HG03175 (cell line): ENCODE measurements at regions not wholly inside any gene's neighbourhood (a gene's known extent, or its start where the extent isn't known, plus 50 kb on each side); places are given as distances from the start of the nearest gene placed in this dataset.
"Not testable (repeated sequence)": the region's sequence is repeated elsewhere in the genome, so short reads cannot be mapped to it uniquely, and the experiment has no call there.

Experiments used
- ATAC-seq: cut with Tn5 transposase; IDR thresholded peaks from one replicate; pipeline ENCODE4 v1.9.1; 2021; ENCODE audit warnings: mild to moderate bottlenecking, moderate library complexity; ENCODE audit not compliant: unreplicated experiment

DNA sequence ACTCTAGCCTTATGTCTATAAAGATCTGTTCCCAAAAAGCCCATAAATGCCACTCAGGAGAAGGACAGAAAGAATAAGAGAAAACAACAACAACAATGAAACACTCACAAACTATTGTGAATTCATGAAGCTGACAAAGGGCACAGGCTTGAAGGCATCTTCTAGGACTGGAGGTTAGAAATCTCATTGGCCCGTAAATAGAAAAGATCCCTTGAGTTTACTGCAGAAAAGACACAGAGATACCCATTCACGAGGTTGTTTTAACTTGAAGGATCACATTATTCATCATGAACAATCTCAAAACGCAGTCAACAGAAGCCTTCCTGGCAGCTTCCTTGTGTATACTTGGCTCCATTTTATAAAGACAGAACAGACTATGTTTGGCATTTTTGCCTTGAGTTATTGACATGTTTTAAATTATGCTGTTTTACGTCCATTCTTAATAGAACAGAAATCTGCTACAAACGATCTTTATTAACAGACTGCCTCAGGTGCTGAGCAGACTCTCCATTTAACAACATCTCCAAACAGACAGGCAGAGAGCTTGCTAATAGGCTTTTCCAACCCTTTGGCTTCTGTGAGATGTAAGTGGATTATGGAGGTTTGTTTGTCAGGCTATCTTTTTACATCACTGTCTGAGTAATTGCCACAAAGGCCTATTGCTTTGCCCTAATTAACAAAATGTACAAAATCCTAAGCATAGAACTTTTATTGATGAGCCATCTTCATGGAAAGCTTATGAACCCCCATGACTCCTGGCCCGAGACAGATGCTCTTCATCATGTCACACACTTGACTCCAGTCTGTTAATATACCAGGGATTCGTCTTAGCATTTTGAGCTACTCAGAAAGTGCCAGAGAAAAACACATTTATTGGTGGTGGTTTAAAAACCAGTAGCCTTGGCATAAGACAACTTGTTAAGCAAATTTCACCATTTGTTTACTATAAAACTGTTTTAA, 735.3 kb upstream of the ZNF608 start:
- ATAC-seq = no peak

DNA sequence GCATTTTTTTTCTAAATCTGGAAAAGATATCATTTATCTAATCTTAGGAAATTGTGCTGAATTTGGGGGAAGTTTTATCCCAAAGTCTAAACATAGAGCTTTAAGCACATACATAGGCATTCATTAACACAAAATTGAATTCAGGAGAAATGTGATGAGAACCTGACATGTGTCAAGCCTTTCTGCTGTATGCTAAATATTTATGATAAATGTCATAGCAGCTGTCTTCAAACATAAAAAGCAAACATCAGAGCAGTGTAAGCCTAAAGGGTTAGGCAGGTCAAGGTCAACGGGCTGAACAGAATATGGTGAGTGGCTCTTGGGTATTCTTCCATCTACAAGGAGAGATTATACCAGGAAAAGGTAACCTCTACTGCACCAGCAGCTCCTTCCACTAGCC, 737.2 kb upstream of the ZNF608 start:
- ATAC-seq = no peak

DNA sequence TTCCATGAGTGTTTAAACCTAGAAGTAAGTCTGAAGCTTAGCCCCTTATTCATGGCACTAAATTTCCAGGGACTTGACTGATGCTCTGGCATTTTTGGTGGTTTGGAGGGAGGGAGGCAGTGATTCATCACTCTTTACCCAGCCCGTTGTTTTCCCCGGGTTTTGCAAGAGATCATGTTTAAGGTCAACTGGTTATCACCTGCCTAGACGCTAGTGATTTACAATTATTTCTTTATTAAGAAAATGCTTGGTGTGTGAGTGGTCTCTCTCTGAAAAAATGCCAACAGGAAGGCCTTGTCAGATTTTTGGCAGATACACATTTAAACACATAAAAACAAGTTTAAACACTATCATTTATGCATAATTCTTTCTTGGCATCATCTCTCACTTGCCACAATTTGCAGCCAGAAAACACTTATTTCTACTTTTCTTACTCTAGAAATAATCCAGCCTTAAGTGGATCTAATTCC, 737.9 kb upstream of the ZNF608 start:
- ATAC-seq = no peak

DNA sequence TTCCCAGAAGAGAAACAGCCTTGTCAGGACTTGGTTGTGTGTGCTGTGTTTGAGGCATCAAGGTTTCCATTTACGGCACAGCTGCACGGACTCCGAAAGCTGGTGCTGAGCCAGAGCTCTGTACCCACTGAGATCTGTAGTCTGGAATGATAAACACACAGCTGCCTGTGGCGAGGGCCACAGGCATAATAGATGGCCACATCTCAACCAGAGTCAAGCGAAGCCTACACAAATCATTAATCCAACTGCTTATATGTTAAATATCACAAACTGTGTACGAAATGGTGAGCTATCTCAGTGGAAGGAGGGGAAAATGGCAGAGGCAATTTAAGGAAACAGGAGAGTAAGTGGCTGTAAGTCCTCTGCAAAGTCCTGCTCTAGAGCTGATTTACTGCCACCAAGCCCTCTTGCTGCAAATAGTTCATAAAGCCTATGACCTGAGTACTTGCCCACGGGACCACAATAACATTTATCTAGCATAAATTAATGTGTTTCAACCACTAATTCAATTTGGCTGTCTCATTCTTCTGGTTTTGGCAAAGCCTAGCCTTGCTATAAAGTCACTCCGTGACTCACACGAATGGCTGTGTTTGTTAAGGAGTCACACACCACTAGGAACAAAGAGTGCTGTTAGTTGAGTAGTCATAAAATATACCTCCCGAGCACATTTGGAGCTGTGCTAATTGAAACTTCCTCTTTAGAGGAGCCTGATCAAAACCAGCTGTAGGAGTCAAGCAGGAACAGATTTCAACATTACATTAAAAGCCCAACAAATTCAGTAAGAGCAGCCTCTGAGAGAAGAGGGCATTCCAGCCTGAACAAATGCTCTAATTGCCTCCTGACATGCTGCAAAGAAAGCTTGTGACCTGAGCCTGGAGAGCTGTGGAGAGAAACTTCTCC, 738.6 kb upstream of the ZNF608 start:
- no peak for ATAC-seq

DNA sequence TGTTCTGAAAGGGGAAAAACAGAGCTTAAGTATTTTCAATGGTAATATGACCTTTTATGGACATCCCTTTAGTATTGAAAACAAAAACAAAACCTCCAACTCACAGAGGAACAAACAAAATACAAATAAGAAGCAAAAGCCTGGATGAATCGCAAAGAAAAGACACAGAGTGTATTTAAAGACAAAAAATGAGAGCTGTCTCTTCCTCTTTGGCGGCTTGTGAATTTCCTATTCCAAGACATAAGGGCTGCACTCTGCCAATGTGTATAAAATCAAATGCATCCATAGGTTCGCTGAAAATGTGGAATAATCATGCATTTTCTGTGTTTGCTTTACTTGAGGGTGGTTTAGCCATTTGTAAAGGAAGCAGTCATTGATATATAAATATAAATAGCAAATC, 739.3 kb upstream of the ZNF608 start:
- no peak for ATAC-seq

DNA sequence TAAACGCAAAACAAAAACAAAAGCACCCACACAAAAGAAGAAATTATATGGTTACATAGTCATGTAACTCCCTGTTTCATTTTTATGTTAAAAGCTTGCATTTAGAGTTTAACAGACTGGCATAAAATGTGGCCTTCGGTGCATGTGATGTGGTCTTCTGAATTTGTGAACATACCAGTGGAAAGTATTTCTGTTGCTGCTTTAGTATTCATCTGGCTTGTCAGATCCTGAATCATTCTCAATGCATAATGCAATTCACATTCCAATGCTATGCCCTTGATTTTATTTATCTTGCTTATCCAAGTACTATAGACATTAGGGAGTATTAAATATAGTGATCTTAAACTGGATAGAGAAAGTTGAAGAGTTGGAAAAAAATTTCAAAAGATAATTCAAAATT, 740.2 kb upstream of the ZNF608 start:
- no peak for ATAC-seq

DNA sequence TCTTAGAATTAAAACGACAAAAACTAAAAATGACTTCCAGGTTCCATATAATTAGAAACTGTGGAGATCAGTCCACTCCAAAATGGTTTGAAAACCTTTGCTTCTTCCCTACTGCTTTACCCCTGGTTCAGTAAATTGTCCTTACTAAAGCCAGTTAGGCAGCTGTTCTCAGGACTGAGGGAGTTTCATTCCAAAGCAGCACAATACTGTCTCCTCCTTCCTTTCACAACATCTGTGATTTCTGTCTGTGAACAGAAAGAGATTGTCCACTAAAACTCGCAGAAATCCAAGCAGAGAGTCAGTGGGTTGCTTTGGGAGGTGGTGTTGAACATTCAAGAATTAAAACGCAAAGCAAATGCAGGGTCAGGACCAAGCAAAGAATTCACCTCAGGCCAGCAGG, 740.8 kb upstream of the ZNF608 start:
- ATAC-seq = no peak

DNA sequence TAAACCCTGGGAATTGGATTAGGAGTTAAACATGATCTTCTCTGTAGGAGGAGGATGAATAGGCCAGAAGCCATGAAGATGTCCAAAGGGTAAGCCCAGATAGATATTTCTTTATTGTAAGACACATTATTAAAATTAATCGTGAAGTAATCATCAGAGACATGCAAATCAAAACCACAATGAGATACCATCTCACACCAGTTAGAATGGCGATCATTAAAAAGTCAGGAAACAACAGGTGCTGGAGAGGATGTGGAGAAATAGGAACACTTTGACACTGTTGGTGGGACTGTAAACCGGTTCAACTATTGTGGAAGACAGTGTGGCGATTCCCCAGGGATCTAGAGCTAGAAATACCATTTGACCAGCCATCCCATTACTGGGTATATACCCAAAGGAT, 741.2 kb upstream of the ZNF608 start:
- not testable (repeated sequence) for ATAC-seq

DNA sequence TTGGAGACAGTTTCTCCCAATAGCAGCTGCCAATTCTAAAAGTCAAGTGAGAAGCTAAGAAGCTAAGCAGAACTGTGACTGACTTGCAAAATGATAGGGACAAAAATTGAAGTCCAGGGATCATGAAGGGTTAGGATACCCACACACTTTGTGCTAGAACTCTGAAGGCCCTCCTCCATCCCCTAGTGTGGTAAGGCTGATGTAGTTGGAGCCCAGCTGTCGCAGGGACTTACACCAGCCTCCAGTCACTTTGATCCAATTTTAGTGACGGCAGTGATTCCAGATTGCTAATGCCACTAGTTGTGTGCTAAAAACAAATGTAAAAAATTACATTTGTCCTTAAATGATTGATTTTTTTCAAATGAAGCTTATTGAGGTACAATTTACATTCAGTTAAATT, 742.7 kb upstream of the ZNF608 start:
- no peak for ATAC-seq

DNA sequence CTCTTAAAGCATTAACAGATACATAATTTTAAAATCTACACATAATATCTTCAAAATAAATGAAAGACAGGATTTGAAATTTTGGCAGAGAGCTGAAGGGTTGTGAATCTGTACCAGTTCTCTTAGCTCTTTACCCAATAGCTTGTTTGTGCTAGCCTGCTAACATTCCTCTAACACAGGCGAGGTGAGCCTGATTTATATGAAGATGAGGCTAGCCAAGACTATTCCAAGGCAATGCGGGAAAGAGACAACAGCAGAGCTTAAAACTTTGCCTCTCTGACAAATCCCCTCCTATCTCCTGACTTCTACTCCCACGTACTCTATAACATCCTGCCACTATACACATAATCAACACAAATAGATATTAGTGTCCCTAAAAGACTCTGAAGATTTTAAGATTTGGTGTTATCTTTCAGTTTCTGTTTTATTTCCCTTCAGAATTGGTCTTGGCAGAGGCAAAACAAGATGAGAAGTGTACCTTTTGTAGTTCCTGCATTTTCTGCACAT, 745.6 kb upstream of the ZNF608 start:
- ATAC-seq = no peak

DNA sequence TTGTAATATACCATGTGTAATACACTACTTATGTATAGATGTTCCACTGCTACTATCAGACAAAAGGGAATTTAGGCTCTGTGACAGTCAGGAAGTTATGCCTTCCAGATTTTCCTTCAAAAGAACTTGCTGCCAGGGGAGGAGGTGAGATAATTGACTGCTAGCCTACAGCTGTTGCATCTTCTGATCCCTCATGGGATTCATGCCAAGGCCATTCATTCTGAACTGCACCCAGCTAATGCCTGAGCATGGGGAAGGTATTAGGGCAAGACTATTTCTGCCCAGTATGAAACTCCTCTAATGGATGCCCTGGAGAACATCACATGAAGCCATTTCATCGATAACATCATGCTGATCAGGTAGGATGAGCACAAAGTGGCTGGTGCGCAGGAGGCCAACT, 746.5 kb upstream of the ZNF608 start:
- no peak for ATAC-seq

DNA sequence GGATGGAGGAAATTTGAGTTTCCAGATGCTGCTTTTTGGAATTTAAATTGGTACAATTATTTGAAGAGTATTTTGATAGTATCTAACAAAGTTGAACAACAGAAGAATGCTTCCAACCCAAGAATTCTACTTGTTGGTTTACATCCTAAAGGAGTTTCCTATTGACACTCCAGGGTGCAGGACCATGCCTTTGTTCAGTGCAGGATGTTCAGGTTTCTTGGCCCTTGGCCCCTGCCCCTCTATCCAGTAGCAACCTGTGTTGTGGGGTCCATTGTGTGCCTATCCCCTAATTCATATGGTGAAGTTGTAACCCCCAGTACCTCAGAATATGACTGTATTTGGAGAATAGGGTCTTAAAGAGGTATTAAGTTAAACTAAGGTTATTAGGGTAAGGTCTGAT, 750.0 kb upstream of the ZNF608 start:
- ATAC-seq = no peak

DNA sequence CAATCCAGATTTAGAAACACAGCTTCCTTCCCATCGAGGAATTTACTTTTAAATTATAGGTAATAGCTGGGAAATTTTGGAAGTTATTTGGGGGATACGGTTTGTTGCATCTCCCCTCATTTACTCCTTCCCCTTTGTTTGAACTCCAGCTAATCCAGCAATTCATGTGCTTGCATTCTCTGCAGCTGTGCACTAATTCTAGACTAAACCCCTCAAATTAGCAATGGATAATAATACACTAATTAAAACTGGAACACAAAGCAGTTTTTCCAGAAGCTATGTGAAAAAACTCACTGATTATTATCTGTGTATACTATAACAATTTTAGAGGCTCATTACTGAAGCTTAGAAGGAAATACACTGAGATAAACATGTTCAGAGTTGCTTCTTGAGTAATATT, 751.2 kb upstream of the ZNF608 start:
- no peak for ATAC-seq

DNA sequence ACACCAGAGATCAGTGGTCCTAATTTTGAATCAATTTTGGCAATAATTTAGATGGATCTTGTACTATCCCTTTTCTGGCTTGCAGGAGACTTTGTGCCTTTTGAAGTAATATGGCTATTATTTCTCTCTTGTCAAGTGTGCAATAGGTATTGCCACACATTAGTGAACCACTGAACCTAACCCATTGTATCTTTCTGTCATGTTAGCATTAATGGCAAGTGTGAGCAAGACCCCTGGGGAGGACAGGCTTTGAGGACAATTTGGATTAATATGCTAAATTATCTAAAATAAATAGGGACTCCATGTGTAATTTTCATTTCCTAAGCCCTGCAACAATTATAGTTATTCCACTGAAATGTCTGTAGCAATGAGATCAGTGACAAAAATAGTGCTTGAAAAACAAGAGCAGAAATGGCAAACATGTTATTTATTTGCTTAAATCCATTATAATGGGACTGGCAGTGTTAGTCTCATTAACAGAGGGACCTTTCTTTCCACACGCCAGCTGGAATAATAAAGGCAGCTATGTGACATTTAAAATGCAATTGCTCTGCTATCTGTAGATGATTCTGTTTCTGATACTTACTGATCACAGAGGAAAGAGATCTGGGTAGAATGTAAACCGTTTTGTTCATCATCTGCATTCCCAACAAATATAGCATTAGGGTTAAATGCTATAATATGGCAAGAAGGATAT, 753.3 kb upstream of the ZNF608 start:
- no peak for ATAC-seq

DNA sequence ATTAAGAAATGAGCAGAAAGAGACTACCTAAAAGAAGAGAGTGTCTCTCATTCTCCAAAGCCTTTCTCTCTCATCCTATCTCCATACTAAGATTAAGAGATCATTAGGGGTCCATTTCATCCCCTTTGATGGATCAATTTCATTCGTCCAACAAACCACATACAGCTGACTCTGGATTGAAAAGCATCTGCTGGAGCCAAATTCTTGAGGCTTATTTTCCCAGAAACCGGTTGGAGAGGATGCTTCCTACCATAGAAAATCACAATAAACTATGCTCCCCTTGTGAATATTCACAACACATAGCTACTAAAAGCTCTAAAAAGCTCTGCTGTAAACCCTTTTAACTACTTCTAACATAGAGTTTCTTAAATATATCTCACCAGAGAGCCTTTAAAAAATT, 755.0 kb upstream of the ZNF608 start:
- ATAC-seq = no peak

DNA sequence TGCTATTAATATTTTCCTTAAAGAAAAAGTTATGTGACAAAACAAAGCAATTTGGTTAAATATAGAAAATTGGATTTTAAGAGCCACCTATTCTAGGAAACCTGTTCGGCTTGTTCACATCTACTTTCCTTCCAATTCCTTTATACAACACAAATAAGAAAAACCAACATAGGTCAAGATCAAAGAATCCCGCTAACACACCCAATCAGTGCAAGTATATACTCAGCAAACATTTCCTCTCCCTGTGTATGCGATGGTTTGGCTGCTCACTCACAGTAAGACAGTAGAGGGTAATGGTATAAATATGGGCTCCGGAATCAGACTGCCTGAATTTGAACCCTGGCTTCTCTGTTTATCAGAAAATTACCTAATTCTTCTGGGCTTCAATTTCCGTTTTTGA, 757.5 kb upstream of the ZNF608 start:
- ATAC-seq = no peak

DNA sequence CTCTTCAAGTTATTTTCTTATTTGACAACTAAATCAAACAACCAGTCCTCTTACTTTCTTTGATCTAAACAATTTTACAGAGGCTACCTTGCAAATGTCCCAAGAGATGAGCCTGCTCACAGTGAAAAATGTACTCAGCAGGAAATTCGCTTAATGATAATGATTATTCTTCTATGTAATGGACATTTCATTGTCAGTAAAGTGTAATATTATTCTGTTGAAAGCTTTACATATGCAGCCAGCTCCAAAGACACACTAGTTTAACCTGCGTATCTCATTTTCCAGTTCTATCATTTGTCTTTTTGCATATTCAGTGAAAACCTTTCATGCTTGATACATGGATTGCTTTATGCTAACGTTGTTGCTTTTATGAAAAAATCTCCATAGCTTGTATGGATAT, 758.7 kb upstream of the ZNF608 start:
- no peak for ATAC-seq

DNA sequence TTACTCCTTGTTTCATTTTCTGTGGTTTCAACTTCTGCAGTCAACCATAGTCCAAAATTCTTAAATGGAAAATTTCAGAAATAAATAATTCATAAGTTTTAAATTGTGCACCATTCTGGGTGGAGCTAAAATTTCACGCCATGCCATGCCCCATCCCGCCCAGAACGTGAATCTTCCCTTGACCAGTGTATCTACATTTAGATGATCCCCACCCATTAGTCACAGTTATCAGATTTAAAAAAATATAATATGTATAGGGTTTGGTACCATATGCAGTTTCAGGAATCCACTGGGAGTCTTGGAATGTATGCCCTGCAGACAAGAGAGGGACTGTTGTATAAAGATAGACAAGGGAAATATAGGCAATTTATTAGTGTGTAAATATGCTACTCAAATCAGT, 759.7 kb upstream of the ZNF608 start:
- no peak for ATAC-seq

DNA sequence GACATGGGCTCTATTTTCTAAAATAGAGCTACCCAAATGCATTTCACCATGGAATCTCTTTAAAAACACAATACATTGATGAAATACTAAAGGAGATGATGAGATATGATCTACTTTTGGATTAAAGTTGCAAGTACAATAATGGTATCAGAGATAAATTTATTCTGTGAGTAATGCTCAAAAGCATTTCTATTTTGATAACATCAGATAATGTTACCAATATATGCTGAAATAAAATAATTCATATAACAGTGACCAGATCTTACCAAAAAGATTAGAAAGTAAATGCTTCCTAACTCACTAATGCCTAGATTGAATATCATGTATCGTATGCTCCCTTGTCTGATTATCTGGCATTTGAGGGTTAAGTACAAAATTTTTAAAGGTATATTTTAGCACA, 761.8 kb upstream of the ZNF608 start:
- ATAC-seq = no peak

DNA sequence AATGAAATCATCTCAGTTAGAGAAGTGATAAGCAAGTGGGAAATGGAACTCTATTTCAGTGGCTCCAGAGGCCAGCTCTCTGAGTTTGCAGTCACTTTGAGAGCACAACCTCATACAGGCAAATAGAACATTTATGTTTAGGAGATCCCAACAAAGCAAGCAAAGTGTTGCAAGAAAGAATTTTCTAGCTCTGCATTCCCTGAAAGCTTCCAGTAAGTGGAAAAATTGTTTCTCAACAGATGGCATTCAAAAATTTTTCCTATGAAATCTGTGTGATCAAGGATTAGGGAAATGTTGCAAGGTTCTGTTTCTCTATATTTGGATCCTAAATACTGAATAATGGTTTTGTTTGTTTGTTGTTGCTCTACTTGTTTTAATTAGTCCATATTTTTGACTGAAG, 764.2 kb upstream of the ZNF608 start:
- no peak for ATAC-seq

DNA sequence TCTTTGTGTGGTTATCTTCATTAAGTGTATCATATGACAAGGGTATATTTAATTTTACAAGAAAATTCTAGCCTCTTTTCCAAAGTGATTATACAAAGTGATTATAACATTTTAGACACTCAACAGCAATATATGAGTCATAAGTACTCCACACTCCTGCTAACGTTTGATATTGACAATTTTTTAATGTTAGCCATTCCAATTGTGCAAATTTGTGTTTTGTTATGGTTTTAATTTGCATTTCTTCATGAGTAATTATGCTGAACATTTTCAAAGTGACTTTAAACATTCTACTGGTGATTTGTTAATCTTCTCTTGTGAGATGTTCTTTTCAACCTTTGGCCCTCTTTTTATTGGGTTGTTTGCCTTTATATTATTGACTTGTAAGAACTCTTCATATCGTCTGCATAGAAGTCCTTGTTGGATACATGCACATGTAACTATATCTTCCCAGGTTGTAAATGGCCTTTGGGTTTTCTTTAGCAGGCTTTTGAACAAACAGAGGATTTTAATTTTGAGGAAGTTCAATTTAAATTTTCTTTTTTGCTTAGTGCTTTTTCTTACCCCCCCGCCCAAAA, 771.6 kb upstream of the ZNF608 start:
- no peak for ATAC-seq
